Superior temporal gyrus (tissue), 1 donor: ENCODE measurements at regions not wholly inside any gene's neighbourhood (a gene's known extent, or its start where the extent isn't known, plus 50 kb on each side); places are given as distances from the start of the nearest gene placed in this dataset.

Experiments used
- DNase-seq: peaks from one replicate; pipeline ENCODE4 v3.0.0-alpha.2; 2016; ENCODE audit errors: extremely low spot score

GRCh38 chr2:15042801-15043217, 410.3 kb downstream of the LRATD1 start:
- no peak for DNase-seq

GRCh38 chr2:15043336-15044058, 411.0 kb downstream of the LRATD1 start:
- DNase-seq = no peak

- no peak for DNase-seq
Observed at GRCh38 chr2:15045054-15045453, 412.5 kb downstream of the LRATD1 start.

GRCh38 chr2:15047184-15047583, 414.7 kb downstream of the LRATD1 start:
- DNase-seq = no peak

GRCh38 chr2:15048000-15048399, 415.5 kb downstream of the LRATD1 start:
- no peak for DNase-seq

- DNase-seq = no peak
Observed at GRCh38 chr2:15049096-15049993, 416.8 kb downstream of the LRATD1 start.

- no peak for DNase-seq
Observed at GRCh38 chr2:15050483-15050882, 418.0 kb downstream of the LRATD1 start.

GRCh38 chr2:15053542-15053941, 421.0 kb downstream of the LRATD1 start:
- DNase-seq = no peak

GRCh38 chr2:15058015-15058720, 425.7 kb downstream of the LRATD1 start:
- DNase-seq = no peak

GRCh38 chr2:15058721-15059157, 426.2 kb downstream of the LRATD1 start:
- no peak for DNase-seq

GRCh38 chr2:15059870-15060512, 427.5 kb downstream of the LRATD1 start:
- DNase-seq = no peak

- DNase-seq = no peak
Observed at GRCh38 chr2:15061268-15061667, 428.8 kb downstream of the LRATD1 start.

- DNase-seq = no peak
Observed at GRCh38 chr2:15066138-15066537, 433.6 kb downstream of the LRATD1 start.

- no peak for DNase-seq
Observed at GRCh38 chr2:15069149-15069548, 436.6 kb downstream of the LRATD1 start.

- no peak for DNase-seq
Observed at GRCh38 chr2:15072836-15073235, 440.3 kb downstream of the LRATD1 start.

- DNase-seq = no peak
Observed at GRCh38 chr2:15073664-15074063, 441.1 kb downstream of the LRATD1 start.

- no peak for DNase-seq
Observed at GRCh38 chr2:15074319-15074718, 441.8 kb downstream of the LRATD1 start.

- peak; percentile 70 for DNase-seq
Observed at GRCh38 chr2:15074751-15075700, 442.5 kb downstream of the LRATD1 start.

GRCh38 chr2:15076668-15077067, 444.2 kb downstream of the LRATD1 start:
- DNase-seq = no peak

GRCh38 chr2:15081356-15081755, 448.8 kb downstream of the LRATD1 start:
- DNase-seq = no peak
